H1 (cell line): ENCODE measurements at regions not wholly inside any gene's neighbourhood (a gene's known extent, or its start where the extent isn't known, plus 50 kb on each side); places are given as distances from the start of the nearest gene placed in this dataset.

Source experiments
- CTCF ChIA-PET: fragments of 300-600 bp; sonication (Branson Sonifier 250); formaldehyde crosslinking; loops from one replicate; lab custom pipeline; 2021; ENCODE audit not compliant: partially characterized antibody; lab: Charles Lee
- POLR2A ChIA-PET: fragments of 300-600 bp; sonication (Branson Sonifier 250); formaldehyde crosslinking; loops from one replicate; lab custom pipeline; 2021; ENCODE audit warnings: inconsistent platforms; ENCODE audit not compliant: partially characterized antibody; lab: Charles Lee
- DNase-seq, 2 experiments: peaks; one replicate each; pipeline versions ENCODE4 v3.0.0 to v3.0.0-alpha.2; 2010 to 2022; ENCODE audit warnings: low spot score in 2 of 2, low read depth in 1 of 2, mixed read lengths in 1 of 2
- FAIRE-seq: peaks from 2 replicates; lab custom pipeline; 2011; peaks lifted over from hg19 to GRCh38; lab: Jason Lieb, UNC
- H2AFZ ChIP-seq: 2 replicates; pipeline ENCODE4 v1.8.1; 2012; ENCODE audit warnings: low read length, inconsistent platforms
- H2AK5ac ChIP-seq: 2 replicates; pipeline ENCODE4 v1.6.1; 2013; ENCODE audit warnings: low read depth, low read length
- H2BK120ac ChIP-seq: replicated peaks from 2 replicates; pipeline ENCODE3; 2013; ENCODE audit warnings: low read depth, low read length, inconsistent platforms
- H2BK12ac ChIP-seq: 2 replicates; pipeline ENCODE4 v1.6.1; 2013; ENCODE audit warnings: low read depth, low read length
- H2BK15ac ChIP-seq: 2 replicates; pipeline ENCODE4 v1.6.1; 2013; ENCODE audit warnings: low read length
- H2BK20ac ChIP-seq: 2 replicates; pipeline ENCODE4 v1.6.1; 2013; ENCODE audit warnings: low read length
- H2BK5ac ChIP-seq: 2 replicates; pipeline ENCODE4 v1.6.1; 2013; ENCODE audit warnings: low read depth, low read length
- H3K14ac ChIP-seq: 2 replicates; pipeline ENCODE4 v1.6.1; 2013; ENCODE audit warnings: inconsistent platforms; ENCODE audit not compliant: insufficient read length
- H3K18ac ChIP-seq: 2 replicates; pipeline ENCODE4 v1.6.1; 2013; ENCODE audit warnings: low read length; ENCODE audit errors: extremely low read depth
- H3K23ac ChIP-seq: 2 replicates; pipeline ENCODE4 v1.6.1; 2013; ENCODE audit warnings: inconsistent platforms; ENCODE audit not compliant: insufficient read length
- H3K23me2 ChIP-seq: 2 replicates; pipeline ENCODE4 v1.6.1; 2013; ENCODE audit warnings: low read depth, low read length
- H3K27ac ChIP-seq: 2 replicates; pipeline ENCODE4 v1.6.1; 2011; ENCODE audit warnings: low read depth, low read length, inconsistent platforms
- H3K27me3 ChIP-seq, 4 experiments: replicated peaks in 1 of 4; 1 replicate in 1 of 4; 2 replicates in 3 of 4; pipeline versions ENCODE4 v1.6.1 to v1.8.1; 2011 to 2013; ENCODE audit warnings: low read length in 3 of 4, mild to moderate bottlenecking in 3 of 4, inconsistent platforms in 2 of 4, mixed read lengths in 2 of 4, moderate library complexity in 1 of 4; ENCODE audit not compliant: control insufficient read depth in 3 of 4, insufficient read depth in 3 of 4; ENCODE audit errors: extremely low read depth in 1 of 4
- H3K36me3 ChIP-seq, 4 experiments: 2 replicates each; pipeline versions ENCODE4 v1.6.1 to v1.8.1; 2011 to 2013; ENCODE audit warnings: mild to moderate bottlenecking in 4 of 4, low read length in 3 of 4, moderate library complexity in 2 of 4, control low read depth in 1 of 4, inconsistent platforms in 1 of 4; ENCODE audit not compliant: insufficient read depth in 4 of 4, control insufficient read depth in 2 of 4
- H3K4ac ChIP-seq: replicated peaks from 2 replicates; pipeline ENCODE3; 2013; ENCODE audit warnings: low read length, low read depth, mixed read lengths, inconsistent platforms; ENCODE audit not compliant: insufficient read length
- H3K4me1 ChIP-seq, 4 experiments: replicated peaks in 1 of 4; 1 replicate in 1 of 4; 2 replicates in 3 of 4; pipeline versions ENCODE4 v1.6.1 to v1.8.1; 2011 to 2013; ENCODE audit warnings: low read length in 3 of 4, inconsistent platforms in 2 of 4, mixed read lengths in 1 of 4; ENCODE audit not compliant: insufficient read depth in 4 of 4, control insufficient read depth in 3 of 4
- H3K4me2 ChIP-seq, 2 experiments: 2 replicates each; pipeline versions ENCODE4 v1.6.1 to v1.8.1; 2011 to 2013; ENCODE audit warnings: low read depth in 2 of 2, low read length in 2 of 2, control low read depth in 1 of 2, inconsistent platforms in 1 of 2, mild to moderate bottlenecking in 1 of 2; ENCODE audit not compliant: insufficient read depth in 1 of 2
- H3K4me3 ChIP-seq, 4 experiments: fragments of 200-600, 300-600 bp in 1 of 4; sonication (generic), shearing (Covaris generic), sonication (Bioruptor Twin) in 1 of 4; 2 replicates each; pipeline versions ENCODE4 v1.5.1 to v1.8.1; 2011 to 2016; ENCODE audit warnings: low read length in 4 of 4, low read depth in 3 of 4, control low read depth in 2 of 4, inconsistent platforms in 2 of 4, mild to moderate bottlenecking in 2 of 4, mixed read lengths in 1 of 4, moderate library complexity in 1 of 4; ENCODE audit not compliant: insufficient read depth in 2 of 4; ENCODE audit errors: extremely low read depth in 1 of 4
- H3K56ac ChIP-seq: replicated peaks from 2 replicates; pipeline ENCODE3; 2013; ENCODE audit warnings: low read depth, mild to moderate bottlenecking, mixed read lengths, low read length, inconsistent platforms; ENCODE audit not compliant: insufficient read length
- H3K79me1 ChIP-seq: 2 replicates; pipeline ENCODE4 v1.6.1; 2013; ENCODE audit warnings: low read depth, low read length, control low read depth
- H3K79me2 ChIP-seq, 2 experiments: 2 replicates each; pipeline versions ENCODE4 v1.6.1 to v1.8.1; 2012 to 2013; ENCODE audit warnings: low read length in 2 of 2, mild to moderate bottlenecking in 2 of 2, inconsistent platforms in 1 of 2; ENCODE audit not compliant: insufficient read depth in 2 of 2, control insufficient read depth in 1 of 2
- H3K9ac ChIP-seq, 4 experiments: replicated peaks in 1 of 4; 1 replicate in 1 of 4; 2 replicates in 3 of 4; pipeline versions ENCODE4 v1.6.1 to v1.8.1; 2011 to 2013; ENCODE audit warnings: low read depth in 3 of 4, low read length in 3 of 4, control low read depth in 2 of 4, mild to moderate bottlenecking in 2 of 4, moderate library complexity in 2 of 4, inconsistent platforms in 1 of 4; ENCODE audit errors: extremely low read depth in 1 of 4
- H3K9me3 ChIP-seq, 2 experiments: 2 replicates each; pipeline versions ENCODE4 v1.6.1 to v1.8.1; 2012 to 2013; ENCODE audit warnings: mild to moderate bottlenecking in 2 of 2, moderate library complexity in 2 of 2, control low read depth in 1 of 2, inconsistent platforms in 1 of 2, low read depth in 1 of 2, low read length in 1 of 2, mixed read lengths in 1 of 2; ENCODE audit not compliant: insufficient read depth in 2 of 2
- H4K20me1 ChIP-seq, 2 experiments: replicated peaks in 1 of 2; 2 replicates each; pipeline versions ENCODE3 to v1.8.1; 2011 to 2013; ENCODE audit warnings: inconsistent platforms in 2 of 2, low read length in 2 of 2, mild to moderate bottlenecking in 1 of 2; ENCODE audit not compliant: insufficient read depth in 2 of 2, control insufficient read depth in 1 of 2
- H4K5ac ChIP-seq: 2 replicates; pipeline ENCODE4 v1.6.1; 2013; ENCODE audit warnings: low read length, low read depth, mixed read lengths, inconsistent platforms; ENCODE audit not compliant: insufficient read length
- H4K8ac ChIP-seq: 2 replicates; pipeline ENCODE4 v1.8.0; 2013; ENCODE audit warnings: mild to moderate bottlenecking, moderate library complexity, low read length, inconsistent platforms; ENCODE audit not compliant: insufficient read depth; ENCODE audit errors: extremely low read depth
- H4K91ac ChIP-seq: replicated peaks from 2 replicates; pipeline ENCODE3; 2013; ENCODE audit warnings: low read length, mixed read lengths, inconsistent platforms; ENCODE audit not compliant: insufficient read length
- CBX8 ChIP-seq: fragments of 300-800, 300-1000 bp; sonication (generic); IDR thresholded peaks from 2 replicates; pipeline ENCODE4 v1.7.1; 2016; ENCODE audit warnings: low read depth, low read length, borderline replicate concordance
- CHD2 ChIP-seq: IDR thresholded peaks from 2 replicates; pipeline ENCODE4 v1.6.1; 2012; ENCODE audit warnings: low read length, improper control_type of control experiment
- EZH2 ChIP-seq: fragments of 200-600 bp; sonication (generic); IDR thresholded peaks from 2 replicates; pipeline ENCODE4 v1.7.1; 2012; ENCODE audit warnings: low read depth, mild to moderate bottlenecking, moderate library complexity, low read length, inconsistent platforms; ENCODE audit not compliant: severe bottlenecking
- JUND ChIP-seq: IDR thresholded peaks from 2 replicates; pipeline ENCODE4 v1.6.1; 2011; ENCODE audit warnings: mild to moderate bottlenecking, improper control_type of control experiment, low read length
- PHF8 ChIP-seq: fragments of 200-600 bp; sonication (generic); conservative IDR thresholded peaks from 2 replicates; pipeline ENCODE4 v1.7.1; 2012; ENCODE audit warnings: low read depth, mild to moderate bottlenecking, inconsistent platforms, low read length, moderate library complexity
- POU5F1 ChIP-seq: IDR thresholded peaks from 2 replicates; pipeline ENCODE4 v1.6.1; 2011; ENCODE audit warnings: low read depth, mild to moderate bottlenecking, low read length, moderate library complexity
- RNF2 ChIP-seq: fragments of 200-900, 300-1000 bp; sonication (generic); IDR thresholded peaks from 2 replicates; pipeline ENCODE4 v1.7.1; 2016; ENCODE audit warnings: borderline replicate concordance, low read depth, mild to moderate bottlenecking, antibody characterized with exemption, low read length; ENCODE audit not compliant: poor library complexity, severe bottlenecking; ENCODE audit errors: missing control alignments
- SIX5 ChIP-seq: IDR thresholded peaks from 2 replicates; pipeline ENCODE4 v1.6.1; 2011; ENCODE audit warnings: mild to moderate bottlenecking, low read depth, low read length
- SP1 ChIP-seq: IDR thresholded peaks from 2 replicates; pipeline ENCODE4 v1.6.1; 2011; ENCODE audit warnings: low read depth, low read length
- SP2 ChIP-seq: IDR thresholded peaks from 2 replicates; pipeline ENCODE4 v1.6.1; 2012; ENCODE audit warnings: mild to moderate bottlenecking, low read length, inconsistent platforms
- SUZ12 ChIP-seq: fragments of 200-600 bp; sonication (generic); IDR thresholded peaks from 2 replicates; pipeline ENCODE4 v1.6.1; 2012; ENCODE audit warnings: mild to moderate bottlenecking, inconsistent platforms, low read length, moderate library complexity, mixed read lengths
- TAF7 ChIP-seq: optimal IDR thresholded peaks from 2 replicates; pipeline ENCODE3; 2011; ENCODE audit warnings: low read depth, mild to moderate bottlenecking, inconsistent platforms, low read length, moderate library complexity, borderline replicate concordance
- WGBS, 2 experiments: shearing (Covaris generic) in 1 of 2; methylation state at CpG; one replicate each; pipeline versions ENCODE4 v1.1.6 to v1.1.7; 2013 to 2015; ENCODE audit warnings: low lambda C conversion rate in 2 of 2, mixed read lengths in 2 of 2, inconsistent platforms in 1 of 2, low coverage in 1 of 2, missing lambda C conversion rate in 1 of 2; ENCODE audit not compliant: insufficient replicate concordance in 2 of 2, insufficient coverage in 1 of 2, insufficient read length in 1 of 2; ENCODE audit errors: extremely low coverage in 1 of 2, missing lambda C conversion rate in 1 of 2; 5-methylcytosine and 5-hydroxymethylcytosine counted together
- TF ChIP-seq, protein P1 (sequence below): IDR thresholded peaks from 2 replicates; pipeline ENCODE4 v1.6.1; 2012; ENCODE audit warnings: inconsistent platforms

DNA sequence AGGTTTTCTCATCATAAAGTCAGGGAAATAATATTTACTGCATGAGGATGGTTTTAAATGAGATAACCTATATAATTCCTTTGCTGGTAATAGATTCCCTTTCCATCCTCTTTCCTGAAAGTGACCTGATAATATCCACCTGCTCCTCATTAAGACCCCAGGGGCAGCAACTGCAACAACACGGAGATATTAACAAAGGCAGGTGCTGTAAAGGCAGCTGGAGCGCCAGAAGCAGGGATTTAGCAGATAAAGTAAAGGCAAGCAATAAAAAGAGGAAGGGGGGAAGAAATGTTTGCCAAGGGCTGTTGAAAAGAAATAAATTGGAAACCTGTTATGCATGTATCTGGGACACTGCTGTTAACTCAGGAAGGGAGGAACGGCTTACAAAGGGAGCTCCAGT is 472.6 kb upstream of the KLHL29 start:
- Histone ChIP-seq H3K9ac (no peak overlapping the region), H3K79me1 (no peaks in the 10 kb centered on the region), H3K27ac (no peak overlapping the region), H2BK120ac (no peak overlapping the region), H2AK5ac (no peak overlapping the region), H3K9me3 (no peaks in the 10 kb centered on the region), H2BK5ac (no peak overlapping the region), H4K91ac (no peak overlapping the region), H3K4me3 (no peak overlapping the region), H3K23ac (no peak overlapping the region), H4K8ac (no peak overlapping the region)
- no peak for FAIRE-seq
- CTCF ChIA-PET = interaction anchor here (3.2 kb wide), 1 partner anchor 8 kb away, joined by 22 read pairs; no protein-coding TSS in a partner anchor
- TF ChIP-seq TAF7 (no peak), SP1 (no peak), CBX8 (no peak), CHD2 (no peak), SP2 (no peak), RNF2 (no peak), PHF8 (no peak), SIX5 (no peak), JUND (no peak), POU5F1 (no peak), EZH2 (no peak), SUZ12 (no peak)
- TF ChIP-seq, protein P1, sequence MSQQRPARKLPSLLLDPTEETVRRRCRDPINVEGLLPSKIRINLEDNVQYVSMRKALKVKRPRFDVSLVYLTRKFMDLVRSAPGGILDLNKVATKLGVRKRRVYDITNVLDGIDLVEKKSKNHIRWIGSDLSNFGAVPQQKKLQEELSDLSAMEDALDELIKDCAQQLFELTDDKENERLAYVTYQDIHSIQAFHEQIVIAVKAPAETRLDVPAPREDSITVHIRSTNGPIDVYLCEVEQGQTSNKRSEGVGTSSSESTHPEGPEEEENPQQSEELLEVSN = no peak
- TF ChIP-seq, all 59 proteins: peak for 0
- Histone ChIP-seq H4K20me1 (no peaks in the 10 kb centered on the region), H3K36me3 (no peaks in the 10 kb centered on the region), H3K4me1 (no peaks in the 10 kb centered on the region), H4K5ac (no peak overlapping the region), H2BK20ac (no peak overlapping the region), H3K4ac (no peak overlapping the region), H3K27me3 (no peaks in the 10 kb centered on the region), H3K56ac (no peak overlapping the region), H2BK12ac (no peak overlapping the region), H2AFZ (no peak overlapping the region), H3K18ac (no peak overlapping the region), H3K79me2 (no peaks in the 10 kb centered on the region), H3K14ac (no peak overlapping the region), H3K4me2 (no peak overlapping the region), H3K23me2 (no peaks in the 10 kb centered on the region), H2BK15ac (no peak overlapping the region)
- WGBS, 2 experiments = 89% methylated on average over 3 of the region's 3 CpGs; no CpG with 5 or more reads in 1 of the 2 experiments
- POLR2A ChIA-PET = interaction anchor here (1.0 to 1.2 kb wide), 2 partner anchors 10 to 20 kb away, joined by 3 read pairs; no protein-coding TSS in a partner anchor
- no peak for DNase-seq
